DMS 273 (cell line): ENCODE measurements at regions not wholly inside any gene's neighbourhood (a gene's known extent, or its start where the extent isn't known, plus 50 kb on each side); places are given as distances from the start of the nearest gene placed in this dataset.

Experiments
- DNase-seq: peaks from one replicate; lab custom pipeline; 2025; ENCODE audit not compliant: unreplicated experiment; lab: John Stamatoyannopoulos, UW

DNA sequence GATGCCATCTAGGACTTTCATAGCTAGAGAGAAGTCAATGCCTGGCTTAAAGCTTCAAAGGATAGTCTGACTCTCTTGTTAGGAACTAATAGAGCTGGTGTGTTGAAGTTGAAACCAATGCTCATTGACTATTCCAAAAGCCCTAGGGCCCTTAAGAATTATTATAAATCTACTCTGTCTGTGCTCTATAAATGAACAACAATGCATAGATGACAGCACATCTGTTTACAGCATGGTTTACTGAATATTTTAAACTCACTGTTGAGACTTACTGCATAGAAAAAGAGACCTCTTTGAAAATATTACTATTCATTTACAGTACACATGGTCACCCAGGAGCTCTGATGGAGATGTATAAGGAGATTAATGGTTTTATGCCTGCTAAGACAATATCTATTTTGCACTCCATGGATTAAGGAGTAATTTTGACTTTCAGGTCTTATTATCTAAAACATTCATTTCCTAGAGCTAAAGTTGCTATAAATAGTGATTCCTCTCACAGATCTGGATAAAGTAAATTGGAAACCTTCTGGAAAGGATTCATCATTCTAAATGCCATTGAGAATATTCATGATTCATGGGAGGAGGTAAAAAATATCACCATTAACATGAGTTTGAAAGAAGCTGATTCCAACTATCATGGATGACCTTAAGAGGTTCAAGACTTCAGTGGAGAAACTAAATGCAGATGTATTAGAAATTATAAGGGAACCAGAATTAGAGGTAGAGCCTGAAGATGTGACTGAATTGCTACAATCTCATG is 763.5 kb upstream of the MAP3K7 start:
- no peak for DNase-seq

DNA sequence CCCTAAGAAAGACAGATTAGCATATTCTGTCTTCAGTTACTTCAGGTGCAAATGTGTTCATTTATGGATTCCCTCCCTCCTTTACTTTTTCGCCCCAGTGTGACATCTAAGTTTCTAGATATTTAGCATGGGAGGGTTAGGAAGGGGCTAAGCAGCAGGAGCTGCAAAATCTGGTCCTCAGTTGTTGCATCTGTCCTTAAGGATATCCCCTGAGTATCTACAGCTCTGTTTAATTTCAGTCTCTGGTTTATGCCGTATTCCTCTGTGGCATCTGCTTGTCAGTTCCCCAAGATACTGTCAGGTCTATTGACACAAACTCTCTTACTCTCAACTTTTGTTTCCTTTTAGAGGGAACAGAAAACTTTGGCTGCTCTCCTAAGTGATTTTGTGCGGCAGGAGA is 754.6 kb upstream of the MAP3K7 start:
- no peak for DNase-seq

DNA sequence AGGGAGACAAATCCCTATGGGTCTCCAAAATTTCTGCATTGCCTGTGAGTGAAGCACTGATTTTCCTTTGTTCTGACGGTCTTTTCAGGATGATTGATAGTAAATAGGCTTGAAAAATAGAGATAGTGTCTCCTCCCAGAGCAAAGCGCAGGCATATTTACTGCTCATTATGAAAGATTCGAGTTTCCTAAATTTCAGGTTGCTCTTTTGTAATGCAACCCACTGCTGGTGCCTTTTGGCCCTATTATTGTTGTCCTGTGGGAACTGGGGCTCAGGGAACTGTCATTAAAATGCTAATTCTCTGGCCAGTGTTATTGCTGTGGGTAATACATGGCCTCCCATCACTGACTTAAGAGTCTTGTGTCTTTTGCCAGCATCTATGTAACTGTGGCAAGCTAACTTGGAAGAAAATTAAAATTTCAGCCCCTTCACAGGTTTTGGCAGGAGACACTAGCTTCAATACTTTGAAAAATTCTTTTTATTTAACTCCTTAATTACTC is 754.1 kb upstream of the MAP3K7 start:
- no peak for DNase-seq

- peak; percentile 2 for DNase-seq
Observed at GRCh38 chr6:91337967-91338366, 751.1 kb upstream of the MAP3K7 start.

DNA sequence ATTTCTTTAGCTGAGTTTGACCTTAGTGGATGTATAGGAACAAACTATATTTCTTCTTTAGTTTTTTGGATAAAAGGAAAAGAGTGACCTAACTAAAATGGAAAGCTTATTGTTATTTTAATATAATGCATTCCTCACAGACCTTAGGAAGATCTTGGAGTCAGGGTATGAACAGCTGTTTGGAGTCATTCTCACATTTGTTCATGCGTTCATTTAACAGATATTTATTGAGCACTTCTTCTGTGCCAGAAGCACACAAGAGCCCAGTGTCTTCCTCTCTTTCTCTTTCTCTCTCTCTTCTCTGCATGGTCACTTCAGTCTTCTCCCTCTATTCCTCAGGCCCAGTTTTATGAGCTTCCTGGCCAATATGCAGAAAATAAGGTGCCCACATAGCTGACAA is 744.0 kb upstream of the MAP3K7 start:
- no peak for DNase-seq

DNA sequence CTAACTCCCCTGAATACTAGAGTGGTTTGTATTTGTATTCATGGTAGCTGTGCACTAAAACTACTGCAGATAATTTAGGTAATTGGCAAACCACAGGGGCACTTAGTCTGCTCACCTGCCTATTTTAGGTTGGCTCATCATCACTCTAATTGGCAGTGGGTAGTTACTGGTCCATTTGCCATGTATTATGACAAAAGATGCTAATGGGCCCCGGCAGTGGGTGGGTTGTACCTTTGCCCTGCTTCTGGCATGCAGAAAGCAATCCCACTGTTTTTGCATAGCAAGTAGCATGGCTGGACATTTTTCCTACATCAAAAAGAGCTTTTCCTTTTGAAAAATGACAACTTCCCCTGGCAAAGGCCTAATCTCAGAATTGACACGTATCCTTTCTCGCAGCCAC is 741.4 kb upstream of the MAP3K7 start:
- DNase-seq: no peak

GRCh38 chr6:91324711-91325110 is 737.8 kb upstream of the MAP3K7 start:
- DNase-seq: no peak

DNA sequence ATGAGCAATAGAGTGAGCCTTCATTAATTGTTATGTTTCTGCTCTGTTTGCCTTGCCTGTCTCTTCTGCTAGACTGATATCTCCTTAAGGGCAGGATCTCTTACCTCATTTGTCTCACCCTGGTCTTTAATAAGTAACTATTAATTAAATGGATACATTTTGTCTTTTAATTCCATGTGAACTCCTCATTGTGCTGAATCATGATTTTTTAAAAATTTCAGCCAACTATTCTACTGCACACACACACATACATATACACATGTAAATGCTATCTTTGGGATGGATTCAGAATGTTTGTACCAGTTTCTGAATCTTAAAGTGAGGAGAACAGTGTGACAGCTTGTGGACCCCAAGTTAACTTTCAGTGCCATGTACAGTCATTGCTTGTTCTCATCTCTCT is 731.1 kb upstream of the MAP3K7 start:
- DNase-seq: no peak

- DNase-seq: peak; percentile 11
Observed at GRCh38 chr6:91317247-91317835, 730.5 kb upstream of the MAP3K7 start.

DNA sequence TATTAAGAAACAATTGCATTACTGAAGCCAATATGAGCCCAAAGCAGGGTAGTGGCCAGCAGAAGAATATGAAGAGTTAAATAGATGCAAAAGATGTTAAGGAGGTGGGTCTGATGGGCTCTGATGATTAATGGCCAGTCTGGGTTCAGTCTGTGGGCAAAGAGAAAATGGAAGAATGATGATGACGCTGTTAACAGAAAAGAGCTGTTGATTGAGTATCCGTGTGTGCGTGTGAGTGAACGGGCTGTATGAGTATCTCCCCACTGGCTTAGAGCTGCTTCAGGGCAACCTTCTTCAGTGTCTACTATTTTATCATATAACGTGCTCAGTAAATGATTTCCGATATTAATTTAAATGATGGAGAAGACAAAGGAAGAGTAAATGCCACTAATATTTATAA is 723.3 kb upstream of the MAP3K7 start:
- no peak for DNase-seq

- no peak for DNase-seq
Observed at GRCh38 chr6:91305755-91306154, 718.9 kb upstream of the MAP3K7 start.

DNA sequence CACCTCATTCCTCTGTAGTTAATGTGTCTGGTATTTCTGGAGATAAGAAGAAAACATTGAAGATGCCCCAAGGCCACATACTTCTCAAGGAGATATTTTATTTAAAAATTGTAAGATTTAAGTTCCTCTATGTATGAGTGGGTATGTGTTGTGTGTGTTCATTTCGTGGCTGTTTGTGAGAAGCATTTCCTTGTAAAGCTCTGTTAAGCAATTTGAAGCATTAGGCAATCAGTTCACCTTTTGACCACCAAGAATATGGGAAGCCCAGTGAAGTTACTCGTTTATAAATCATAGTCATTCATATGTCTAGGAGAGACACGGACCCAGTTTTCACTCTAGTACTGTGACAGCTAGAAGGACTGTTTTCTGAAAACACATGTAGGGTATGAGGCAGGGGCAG is 717.6 kb upstream of the MAP3K7 start:
- DNase-seq: no peak

DNA sequence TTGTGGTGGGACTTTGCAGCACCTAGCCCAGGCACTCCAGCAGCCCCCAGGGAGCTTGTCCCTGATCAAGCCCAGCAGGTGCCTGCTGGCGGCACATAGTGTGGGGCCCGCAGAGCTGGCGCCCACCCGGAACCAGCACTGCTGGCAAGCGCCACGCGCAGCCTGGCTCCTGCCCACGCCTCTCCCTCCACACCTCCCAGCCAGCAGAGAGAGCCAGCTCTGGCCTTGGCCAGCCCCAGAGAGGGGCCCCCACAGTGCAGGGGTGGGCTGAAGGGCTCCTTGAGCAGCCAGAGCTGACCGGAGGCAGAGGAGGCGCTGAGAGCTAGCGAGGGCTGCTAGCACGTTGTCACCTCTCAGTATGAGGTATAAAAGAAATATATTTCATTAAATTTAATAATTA is 716.5 kb upstream of the MAP3K7 start:
- no peak for DNase-seq

GRCh38 chr6:91299544-91300491 is 712.9 kb upstream of the MAP3K7 start:
- DNase-seq: peak; percentile 10

DNA sequence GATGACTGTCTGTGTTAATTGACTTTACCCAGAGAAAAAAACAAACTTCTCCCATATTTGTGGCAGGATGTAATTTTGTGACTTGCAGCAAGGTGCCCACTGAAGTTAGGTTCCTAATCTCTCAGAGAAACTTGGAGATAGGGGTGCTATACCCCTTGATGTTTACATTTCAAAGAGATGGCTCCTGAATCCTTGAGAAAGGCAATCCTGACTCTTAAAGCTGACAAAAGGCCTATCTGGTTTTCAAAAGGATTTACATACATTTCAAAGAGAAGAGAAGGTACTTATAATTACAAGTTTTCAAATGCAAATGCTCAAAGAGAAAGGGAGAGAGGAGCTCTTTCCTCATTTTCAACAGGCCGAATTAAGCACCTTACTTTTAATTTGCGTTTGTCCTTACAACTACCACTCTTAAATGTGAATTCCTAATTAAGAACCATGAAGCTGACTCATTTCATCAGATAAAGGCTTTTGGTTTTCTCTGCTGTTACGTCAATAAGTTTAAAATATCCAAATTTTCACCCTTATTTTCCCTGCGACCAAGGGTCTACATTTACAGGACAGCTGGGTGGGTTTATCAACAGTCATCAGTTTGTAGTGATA is 711.8 kb upstream of the MAP3K7 start:
- DNase-seq: no peak

GRCh38 chr6:91293395-91293794 is 706.5 kb upstream of the MAP3K7 start:
- DNase-seq: no peak

DNA sequence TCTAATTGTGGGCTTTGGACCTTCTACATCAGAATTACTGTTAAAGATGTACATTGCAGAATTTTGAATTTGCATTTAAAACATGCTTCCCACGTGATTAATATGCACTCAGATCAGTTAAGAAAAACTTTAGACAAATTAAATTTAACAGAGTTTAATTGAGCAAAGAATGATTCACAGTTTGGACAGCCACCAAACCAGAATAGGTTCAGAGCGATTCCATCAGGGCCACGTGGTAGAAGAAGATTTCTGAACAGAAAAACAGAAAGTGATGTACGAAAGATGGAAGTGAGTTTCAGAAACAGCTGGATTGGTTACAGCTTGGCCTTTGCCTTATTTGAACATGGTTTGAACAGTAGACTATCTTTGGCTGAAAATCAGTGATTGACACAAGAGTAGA is 704.2 kb upstream of the MAP3K7 start:
- no peak for DNase-seq

- DNase-seq: no peak
Observed at GRCh38 chr6:91288741-91289140, 701.9 kb upstream of the MAP3K7 start.

DNA sequence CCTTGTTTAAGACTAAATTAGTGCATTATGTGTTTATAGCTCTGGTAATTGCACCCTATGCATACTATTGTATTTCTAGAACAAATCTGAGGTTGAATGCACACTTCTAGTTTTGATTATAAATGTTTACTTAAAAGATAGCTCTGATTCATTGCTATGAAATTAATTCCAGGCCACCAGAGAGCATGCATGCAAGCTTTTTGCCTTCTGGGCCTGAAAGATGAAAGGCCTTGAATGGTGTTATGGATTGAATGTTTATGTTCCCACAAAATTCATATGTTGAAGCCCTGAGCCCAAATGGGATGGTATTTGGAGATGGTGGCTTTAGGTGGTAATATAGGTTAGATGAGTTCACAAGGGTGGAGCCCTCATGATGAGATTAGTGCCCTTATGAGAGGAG is 695.0 kb upstream of the MAP3K7 start:
- no peak for DNase-seq

GRCh38 chr6:91280494-91280830 is 693.6 kb upstream of the MAP3K7 start:
- DNase-seq: no peak

- peak; percentile 26 for DNase-seq
Observed at GRCh38 chr6:91279740-91280493, 693.0 kb upstream of the MAP3K7 start.
